Fibroblast of peridontal ligament (primary cell): ENCODE measurements at regions not wholly inside any gene's neighbourhood (a gene's known extent, or its start where the extent isn't known, plus 50 kb on each side); places are given as distances from the start of the nearest gene placed in this dataset.
A peak's percentile ranks its signal among the peaks of the same experiment; 100 is the strongest.

Experiments
- DNase-seq: peaks from one replicate; pipeline ENCODE4 v3.0.0-alpha.2; 2010; ENCODE audit errors: extremely low read depth

- DNase-seq = no peak
These were observed 100.8 kb upstream of the WASF3 start for GRCh38 chr13:26456650-26457049.

DNA sequence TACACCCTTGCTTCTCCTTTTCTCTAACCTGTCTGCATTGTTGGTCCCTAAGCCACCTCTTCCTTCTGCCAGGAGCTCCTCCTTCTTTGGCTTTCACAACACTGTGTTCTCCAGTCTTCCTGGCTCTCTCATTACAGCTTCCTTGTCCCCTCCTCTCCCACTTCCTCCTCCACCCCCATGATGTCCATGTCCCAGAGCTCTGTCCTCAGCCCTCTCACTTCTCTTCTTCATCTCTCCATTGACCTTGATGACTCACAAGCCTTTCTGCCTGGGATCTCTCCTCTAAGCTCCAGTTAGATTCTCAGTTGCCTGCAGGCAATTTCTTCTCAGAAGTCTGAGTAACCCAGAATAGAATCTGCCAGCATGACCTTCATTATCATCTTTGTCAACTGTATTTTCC, 100.3 kb upstream of the WASF3 start:
- no peak for DNase-seq

- DNase-seq = no peak
These were observed 99.2 kb upstream of the WASF3 start for GRCh38 chr13:26458196-26458749.

GRCh38 chr13:26459276-26460131, 98.0 kb upstream of the WASF3 start:
- DNase-seq = no peak

DNA sequence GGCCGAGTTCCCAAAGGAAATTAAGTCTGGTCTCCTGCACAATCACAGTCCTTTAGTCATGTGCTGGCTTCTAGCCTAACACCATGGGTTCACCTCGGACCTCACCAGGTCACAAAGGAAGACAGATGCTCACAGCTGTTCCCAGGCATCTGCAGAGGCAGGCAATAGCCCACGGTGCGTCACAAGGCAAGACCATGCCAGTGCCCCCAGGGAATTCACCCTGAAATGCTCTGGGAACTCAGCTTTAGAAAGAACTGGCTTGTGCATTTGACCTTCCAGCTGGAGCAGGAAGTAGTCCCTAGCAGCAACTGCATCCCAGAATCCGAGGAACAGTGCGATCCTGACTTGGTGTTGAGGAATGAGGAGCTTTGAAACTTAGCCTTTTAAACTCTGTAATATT, 96.8 kb upstream of the WASF3 start:
- DNase-seq = no peak

- no peak for DNase-seq
These were observed 94.2 kb upstream of the WASF3 start for GRCh38 chr13:26463296-26463695.

DNA sequence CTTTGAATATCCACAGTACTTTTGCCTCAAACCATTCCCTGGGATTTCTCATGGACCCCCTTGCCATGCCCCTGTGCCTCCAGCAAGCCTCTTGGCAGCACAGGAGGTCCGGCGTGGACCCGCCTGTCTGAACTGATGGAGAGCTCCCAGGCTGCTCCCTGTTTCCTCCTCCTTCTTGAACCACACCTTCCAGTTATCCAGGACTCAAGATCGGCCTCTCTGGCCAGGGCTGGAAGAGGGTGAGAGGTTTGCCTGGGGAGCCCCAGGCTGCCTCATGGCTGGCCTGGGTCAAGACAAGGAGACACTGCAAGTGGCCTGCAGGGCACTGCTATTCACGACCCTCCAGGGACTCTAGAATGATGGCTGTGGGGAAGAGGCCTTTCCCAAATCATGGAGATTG, 93.6 kb upstream of the WASF3 start:
- DNase-seq = no peak

- no peak for DNase-seq
These were observed 92.0 kb upstream of the WASF3 start for GRCh38 chr13:26465514-26465913.

GRCh38 chr13:26465954-26466353, 91.5 kb upstream of the WASF3 start:
- DNase-seq = no peak

GRCh38 chr13:26468265-26468801, 89.2 kb upstream of the WASF3 start:
- no peak for DNase-seq

DNA sequence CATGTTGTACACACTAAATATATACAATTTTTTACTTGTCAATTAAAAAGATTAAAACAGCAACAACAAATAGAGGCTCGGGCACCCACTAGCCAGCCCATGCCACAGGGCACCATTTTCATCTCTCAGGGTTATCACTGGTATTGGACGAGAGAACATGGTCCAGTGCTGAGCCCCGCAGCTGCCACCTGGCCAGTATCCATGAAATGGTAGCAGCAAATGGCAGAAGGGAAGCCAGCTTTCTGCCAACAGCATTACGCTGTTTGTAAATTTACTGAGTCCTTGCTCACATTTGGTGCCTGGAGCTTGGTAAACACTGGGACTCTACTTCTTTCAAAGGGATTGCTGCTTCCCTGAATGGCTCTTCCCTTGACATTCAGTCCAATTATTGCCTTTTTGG, 87.9 kb upstream of the WASF3 start:
- no peak for DNase-seq

- DNase-seq = no peak
These were observed 85.7 kb upstream of the WASF3 start for GRCh38 chr13:26471807-26472206.

DNA sequence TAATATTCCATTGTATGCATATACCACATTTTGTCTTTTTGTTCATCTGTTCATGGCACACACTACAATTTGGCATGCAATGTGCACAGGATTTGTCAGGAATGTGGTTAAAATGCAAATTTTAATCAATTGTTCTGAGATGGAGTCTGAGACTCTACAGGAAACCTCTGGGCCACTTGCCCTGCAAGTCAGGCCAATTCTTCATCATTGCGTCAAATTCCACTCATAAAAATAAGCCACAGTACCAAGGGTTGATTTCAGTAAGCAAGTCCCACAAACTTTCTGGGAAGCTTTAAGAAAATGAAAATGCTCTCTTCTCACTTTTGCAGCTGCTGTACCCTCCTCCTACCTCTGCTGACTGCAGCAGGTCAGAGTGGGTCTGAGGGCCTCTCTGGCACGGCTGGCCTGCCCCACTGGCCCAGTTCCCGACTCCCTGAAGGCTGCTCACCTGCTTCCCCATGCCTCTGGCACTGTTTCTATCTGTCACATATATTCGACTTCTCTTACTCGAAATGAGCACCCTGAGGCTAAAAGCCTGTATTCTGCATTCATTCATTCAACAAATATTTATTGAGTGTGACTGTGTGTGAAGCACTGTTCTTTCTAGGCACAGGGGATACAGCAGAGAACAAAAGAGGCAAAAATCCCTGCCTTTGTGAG, 83.8 kb upstream of the WASF3 start:
- DNase-seq = no peak

DNA sequence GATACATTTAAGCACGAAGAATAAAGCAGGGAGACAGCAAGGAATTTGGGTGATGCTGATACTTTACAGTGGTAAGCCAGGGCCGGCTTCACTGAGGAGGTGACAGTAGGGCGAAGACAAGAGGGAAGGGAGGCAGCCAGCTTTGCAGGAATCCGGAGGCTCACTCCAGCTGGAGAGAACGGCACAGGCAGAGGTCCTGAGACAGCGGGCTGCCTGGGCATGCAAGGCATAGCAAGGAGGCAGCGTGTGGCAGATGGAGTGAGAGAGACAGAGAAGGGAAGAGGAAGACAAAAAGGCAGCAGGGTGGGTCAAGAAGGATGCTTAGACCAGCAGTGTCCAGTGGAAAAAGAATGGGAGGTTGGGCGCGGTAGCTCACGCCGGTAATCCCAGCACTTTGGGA, 83.2 kb upstream of the WASF3 start:
- no peak for DNase-seq

- no peak for DNase-seq
These were observed 82.0 kb upstream of the WASF3 start for GRCh38 chr13:26475176-26476110.

- DNase-seq = no peak
These were observed 81.2 kb upstream of the WASF3 start for GRCh38 chr13:26476111-26476781.

DNA sequence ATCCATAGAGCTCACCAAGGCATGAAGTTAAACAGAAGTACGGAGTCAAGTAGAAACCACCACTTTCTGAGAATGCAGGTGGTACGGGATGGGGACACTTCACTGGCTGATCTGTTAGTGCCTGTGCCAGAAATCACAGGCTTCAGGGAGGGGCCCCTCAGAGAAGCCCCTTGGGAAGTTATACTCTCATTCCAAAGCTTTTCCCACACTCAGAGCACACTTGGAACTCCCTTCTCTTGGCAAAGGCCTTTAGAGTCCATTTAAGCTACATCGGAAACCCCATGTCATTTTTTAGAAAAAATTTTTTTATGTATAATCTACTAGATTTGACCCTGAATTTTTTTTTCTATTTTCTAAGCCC, 80.7 kb upstream of the WASF3 start:
- no peak for DNase-seq

GRCh38 chr13:26477681-26478080, 79.8 kb upstream of the WASF3 start:
- DNase-seq = no peak

GRCh38 chr13:26480246-26480855, 77.1 kb upstream of the WASF3 start:
- no peak for DNase-seq

- DNase-seq = peak; percentile 83
These were observed 74.9 kb upstream of the WASF3 start for GRCh38 chr13:26482451-26483197.
